Mucosa of descending colon (tissue), 3 donors: ENCODE measurements at regions not wholly inside any gene's neighbourhood (a gene's known extent, or its start where the extent isn't known, plus 50 kb on each side); places are given as distances from the start of the nearest gene placed in this dataset.

Experiments
- ATAC-seq: fragments of 200-7000 bp; cut with Tn5 transposase; one replicate; pipeline ENCODE4 v1.9.1; 2020; ENCODE audit warnings: mild to moderate bottlenecking, moderate library complexity
- DNase-seq, 3 donors: peaks; one replicate each; pipeline ENCODE4 v3.0.0-alpha.2; 2020
- H3K36me3 ChIP-seq: fragments of 200-600 bp; one replicate; pipeline ENCODE4 v1.8.0; 2021; ENCODE audit warnings: low read depth, mild to moderate bottlenecking
- H3K4me1 ChIP-seq: fragments of 200-600 bp; one replicate; pipeline ENCODE4 v1.8.0; 2021; ENCODE audit warnings: low read depth, mild to moderate bottlenecking
- H3K4me3 ChIP-seq: fragments of 200-600 bp; one replicate; pipeline ENCODE4 v1.8.0; 2021; ENCODE audit warnings: mild to moderate bottlenecking
- H3K9me3 ChIP-seq: fragments of 200-600 bp; one replicate; pipeline ENCODE4 v1.8.0; 2021; ENCODE audit warnings: mild to moderate bottlenecking
- intact Hi-C, 2 donors: fragments of 100-400 bp; cut with DNase I in 1 of 2; cut with micrococcal nuclease in 1 of 2; formaldehyde crosslinking; loops; one replicate each; pipeline versions ENCODE4 v1.11.0 to v1.11.1; 2022; cut with DNase I, micrococcal nuclease
- TF ChIP-seq, protein P1 (sequence below): fragments of 200-600 bp; IDR thresholded peaks from one replicate; pipeline ENCODE4 v1.8.0; 2022; ENCODE audit warnings: antibody characterized with exemption, mild to moderate bottlenecking
- donor health status: DM: no; HTN: no; CAD: no; lungs with moderate emphysema.
- donor health status: DM: no; HTN: no; CAD: no.
- donor health status: DM: no; HTN: yes; CAD: no.

DNA sequence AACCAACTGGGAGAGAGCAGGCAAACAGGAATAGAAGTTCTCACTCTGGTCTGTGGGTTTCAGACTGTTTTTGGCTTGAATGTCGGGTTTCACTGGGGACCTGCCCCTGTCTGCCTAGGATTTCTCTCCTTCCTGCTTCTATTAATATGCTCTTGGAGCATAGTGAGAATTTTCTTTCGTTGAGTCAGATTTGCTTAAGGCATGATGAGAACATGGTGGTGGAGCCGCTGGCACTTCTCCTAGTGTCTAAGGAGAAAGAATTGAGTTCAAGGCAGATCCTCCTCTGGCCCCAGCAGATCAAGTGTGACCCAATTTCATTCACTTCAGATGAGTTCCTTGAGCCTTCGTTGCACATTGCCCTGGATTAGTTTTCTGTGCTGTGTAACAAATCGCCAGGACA lies 103.9 kb upstream of the HS6ST1 start:
- H3K9me3 ChIP-seq = no peaks in the 10 kb centered on the region
- DNase-seq (no peak), ATAC-seq (no peak)
- TF ChIP-seq, protein P1, sequence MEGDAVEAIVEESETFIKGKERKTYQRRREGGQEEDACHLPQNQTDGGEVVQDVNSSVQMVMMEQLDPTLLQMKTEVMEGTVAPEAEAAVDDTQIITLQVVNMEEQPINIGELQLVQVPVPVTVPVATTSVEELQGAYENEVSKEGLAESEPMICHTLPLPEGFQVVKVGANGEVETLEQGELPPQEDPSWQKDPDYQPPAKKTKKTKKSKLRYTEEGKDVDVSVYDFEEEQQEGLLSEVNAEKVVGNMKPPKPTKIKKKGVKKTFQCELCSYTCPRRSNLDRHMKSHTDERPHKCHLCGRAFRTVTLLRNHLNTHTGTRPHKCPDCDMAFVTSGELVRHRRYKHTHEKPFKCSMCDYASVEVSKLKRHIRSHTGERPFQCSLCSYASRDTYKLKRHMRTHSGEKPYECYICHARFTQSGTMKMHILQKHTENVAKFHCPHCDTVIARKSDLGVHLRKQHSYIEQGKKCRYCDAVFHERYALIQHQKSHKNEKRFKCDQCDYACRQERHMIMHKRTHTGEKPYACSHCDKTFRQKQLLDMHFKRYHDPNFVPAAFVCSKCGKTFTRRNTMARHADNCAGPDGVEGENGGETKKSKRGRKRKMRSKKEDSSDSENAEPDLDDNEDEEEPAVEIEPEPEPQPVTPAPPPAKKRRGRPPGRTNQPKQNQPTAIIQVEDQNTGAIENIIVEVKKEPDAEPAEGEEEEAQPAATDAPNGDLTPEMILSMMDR = no peak
- H3K4me3 ChIP-seq = no peak overlapping the region
- H3K36me3 ChIP-seq = no peaks in the 10 kb centered on the region
- H3K4me1 ChIP-seq = no peaks in the 10 kb centered on the region
- intact Hi-C loops = no loop called here

DNA sequence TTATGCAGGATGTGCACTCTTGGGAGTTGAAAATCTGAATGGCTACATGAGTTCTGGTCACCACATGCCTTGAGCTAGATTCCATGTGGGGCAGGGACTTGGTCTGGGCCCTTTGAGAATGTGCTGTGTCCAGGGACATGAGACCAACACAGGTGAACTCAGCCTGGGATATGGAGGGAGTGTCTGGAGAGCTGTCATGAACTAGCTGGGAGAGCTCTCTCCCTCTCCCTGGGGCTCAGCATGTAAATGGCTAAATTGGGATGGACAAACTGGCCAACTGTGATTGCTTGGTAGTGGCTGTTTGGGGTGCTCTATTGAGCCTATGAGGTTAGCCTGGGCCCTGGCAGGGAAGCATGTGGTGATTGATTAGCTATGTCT lies 105.1 kb upstream of the HS6ST1 start:
- intact Hi-C loops = no loop called here
- Histone ChIP-seq H3K4me3 (no peak overlapping the region), H3K36me3 (no peaks in the 10 kb centered on the region), H3K4me1 (no peaks in the 10 kb centered on the region), H3K9me3 (no peaks in the 10 kb centered on the region)
- TF ChIP-seq, protein P1 = no peak
- ATAC-seq = no peak
- no peak for DNase-seq

DNA sequence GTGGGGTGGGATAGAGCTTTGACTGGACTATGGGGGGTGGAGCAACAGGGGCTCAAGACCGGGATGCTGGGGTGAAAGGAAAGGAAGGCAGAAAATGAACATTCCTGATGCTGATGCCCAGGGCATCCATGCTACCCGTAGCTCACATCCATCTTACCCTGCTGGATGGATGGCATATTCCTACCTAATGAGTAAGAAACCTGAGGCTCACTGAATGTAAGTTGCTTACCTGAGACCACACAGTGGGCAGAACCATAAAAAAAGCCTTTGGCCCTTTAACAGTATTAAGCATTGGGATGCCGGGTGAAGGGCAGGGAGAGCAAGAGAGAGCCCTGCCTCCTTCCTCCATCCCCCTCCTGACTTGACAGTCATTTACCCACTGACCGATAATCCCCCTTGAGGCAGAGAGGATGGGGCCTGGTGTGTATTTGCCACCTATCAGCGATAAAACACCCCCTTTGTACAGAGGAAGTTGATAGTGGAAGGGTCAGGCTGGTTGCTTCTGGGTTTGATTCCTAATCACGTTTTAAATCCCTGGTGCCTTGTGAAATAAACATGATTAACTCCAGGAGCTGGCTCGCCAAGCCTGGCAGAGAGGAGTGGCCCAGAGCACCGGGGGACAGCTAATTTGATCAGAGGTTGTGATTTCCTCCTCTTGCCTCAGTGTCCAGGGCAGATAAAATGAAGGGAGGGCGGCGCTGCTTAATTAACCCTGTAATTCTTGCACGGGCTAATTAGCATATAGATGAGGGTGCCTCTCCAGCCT lies 105.9 kb upstream of the HS6ST1 start:
- Histone ChIP-seq H3K4me3 (no peak overlapping the region), H3K4me1 (no peaks in the 10 kb centered on the region), H3K36me3 (no peaks in the 10 kb centered on the region), H3K9me3 (peaks cover 4% of the 10 kb centered on the region)
- DNase-seq (no peak), ATAC-seq (no peak)
- intact Hi-C loops = no loop called here
- TF ChIP-seq, protein P1 = no peak

DNA sequence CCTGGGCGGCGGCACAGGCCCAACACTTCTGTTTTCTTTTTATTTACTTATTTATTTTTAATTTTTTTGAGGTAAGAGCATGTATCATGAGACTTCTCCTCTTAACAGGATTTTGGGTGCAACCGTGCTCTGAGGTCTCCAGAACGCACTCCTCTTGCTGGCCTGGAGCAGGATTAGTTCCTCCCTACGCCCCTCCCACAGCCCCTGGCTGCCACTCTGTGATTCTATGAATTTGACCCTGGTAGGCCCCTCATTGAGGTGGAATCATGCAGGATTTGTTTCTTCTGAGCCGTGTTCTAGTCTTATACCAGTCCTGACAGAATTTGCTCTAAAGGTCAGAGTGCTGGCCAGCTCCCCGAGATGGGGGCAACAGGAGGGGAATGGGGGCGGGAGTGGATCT lies 106.5 kb upstream of the HS6ST1 start:
- ATAC-seq (no peak), DNase-seq (peak in 1 of 3 donors; percentile 11)
- intact Hi-C loops = no loop called here
- Histone ChIP-seq H3K4me3 (no peak overlapping the region), H3K4me1 (no peaks in the 10 kb centered on the region), H3K9me3 (peaks cover 5% of the 10 kb centered on the region), H3K36me3 (no peaks in the 10 kb centered on the region)
- TF ChIP-seq, protein P1 = no peak

DNA sequence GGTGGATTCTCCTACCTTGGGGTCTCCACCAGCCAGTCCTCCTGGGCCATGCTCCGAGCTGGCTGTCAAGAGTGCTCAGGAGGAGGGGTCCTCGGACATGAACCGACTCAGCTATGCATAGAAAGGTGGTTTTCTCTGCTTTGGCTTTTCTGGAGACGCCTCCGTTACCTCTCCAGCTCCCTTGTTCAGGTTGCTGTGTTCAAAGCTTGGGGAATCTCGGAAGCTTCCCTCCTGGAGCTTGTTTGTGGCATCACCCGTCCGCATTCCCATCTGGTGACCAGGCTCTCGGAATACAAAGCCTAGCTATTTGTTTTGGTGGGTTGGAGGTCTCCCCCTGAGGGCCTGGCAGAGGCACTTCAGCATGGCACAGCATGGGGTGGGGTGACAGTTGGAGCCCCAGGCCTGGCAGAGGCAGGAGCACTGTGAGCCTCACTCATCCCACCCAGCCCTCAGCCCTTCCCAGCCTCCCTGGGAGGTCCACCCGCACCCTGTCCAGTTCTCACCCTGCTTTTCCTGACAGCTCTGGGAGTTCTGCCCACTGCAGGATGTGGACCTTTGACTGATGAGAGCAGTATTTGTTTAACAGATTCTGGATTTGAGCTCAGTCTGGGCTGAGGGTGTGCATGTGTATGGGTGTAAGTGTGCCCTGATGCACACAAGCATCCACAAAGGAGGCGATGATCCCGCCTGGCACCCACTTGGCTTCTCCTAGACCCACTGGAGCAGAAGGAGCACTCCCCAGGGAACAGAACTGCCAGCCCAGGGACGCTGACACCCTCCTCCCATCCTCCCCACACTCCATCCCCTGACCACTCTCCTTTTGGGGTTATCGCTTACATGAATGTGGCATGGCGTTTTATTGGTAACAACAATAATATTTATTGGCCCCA lies 107.3 kb upstream of the HS6ST1 start:
- intact Hi-C loops = no loop called here
- peaks cover 5% of the 10 kb centered on the region for H3K9me3 ChIP-seq
- no peaks in the 10 kb centered on the region for H3K4me1 ChIP-seq
- ATAC-seq (no peak), DNase-seq (peak in 2 of 3 donors; percentile 1 to 38)
- no peak overlapping the region for H3K4me3 ChIP-seq
- TF ChIP-seq, protein P1 = no peak
- no peaks in the 10 kb centered on the region for H3K36me3 ChIP-seq
